SK-N-SH (cell line): ENCODE measurements at regions not wholly inside any gene's neighbourhood (a gene's known extent, or its start where the extent isn't known, plus 50 kb on each side); places are given as distances from the start of the nearest gene placed in this dataset.

Experiments used
- CTCF ChIA-PET: fragments of 300-600, 350-600 bp; formaldehyde crosslinking; extraction: SDS; loops from one replicate; lab custom pipeline; 2021; lab: Yijun Ruan, JAX
- POLR2A ChIA-PET: fragments of 350-600 bp; sonication (Branson Sonifier 250); formaldehyde crosslinking; extraction: SDS; loops from one replicate; lab custom pipeline; 2020; ENCODE audit warnings: antibody characterized with exemption, inconsistent platforms; lab: Yijun Ruan, JAX
- DNase-seq: peaks from one replicate; pipeline ENCODE4 v3.0.0; 2012
- H2AFZ ChIP-seq: fragments of 200-600 bp; sonication (generic); 2 replicates; pipeline ENCODE4 v1.8.1; 2016; ENCODE audit warnings: antibody characterized with exemption, mild to moderate bottlenecking, low read depth
- H3F3A ChIP-seq: fragments of 200-600 bp; sonication (generic); replicated peaks from 2 replicates; pipeline ENCODE3; 2016; ENCODE audit warnings: antibody characterized with exemption, mild to moderate bottlenecking; ENCODE audit not compliant: insufficient read depth
- H3K27ac ChIP-seq, 2 experiments: fragments of 200-500 bp in 1 of 2; fragments of 200-600 bp in 1 of 2; sonication (Bioruptor generic) in 1 of 2; sonication (generic), shearing (Covaris generic) in 1 of 2; 2 replicates each; pipeline versions ENCODE4 v1.5.1 to v1.6.1; 2014 to 2016; ENCODE audit warnings: low read depth in 2 of 2, inconsistent platforms in 1 of 2, low read length in 1 of 2, mild to moderate bottlenecking in 1 of 2, mixed read lengths in 1 of 2
- H3K27me3 ChIP-seq: fragments of 200-600 bp; sonication (generic), shearing (Covaris generic); 2 replicates; pipeline ENCODE4 v1.6.1; 2016; ENCODE audit warnings: mixed run types; ENCODE audit not compliant: insufficient read depth
- H3K36me3 ChIP-seq, 2 experiments: fragments of 200-500 bp in 1 of 2; fragments of 200-600 bp in 1 of 2; sonication (Bioruptor generic) in 1 of 2; sonication (generic) in 1 of 2; replicated peaks in 1 of 2; 2 replicates each; pipeline versions ENCODE3 to v1.5.1; 2014 to 2016; ENCODE audit warnings: low read length in 1 of 2, mild to moderate bottlenecking in 1 of 2; ENCODE audit not compliant: insufficient read depth in 2 of 2, control insufficient read depth in 1 of 2
- H3K4me1 ChIP-seq, 2 experiments: fragments of 200-500 bp in 1 of 2; fragments of 200-600 bp in 1 of 2; sonication (Bioruptor generic) in 1 of 2; sonication (generic), shearing (Covaris generic) in 1 of 2; 2 replicates each; pipeline versions ENCODE4 v1.5.1 to v1.6.1; 2014 to 2016; ENCODE audit warnings: low read depth in 1 of 2, low read length in 1 of 2, mixed run types in 1 of 2; ENCODE audit not compliant: insufficient read depth in 2 of 2, control insufficient read depth in 1 of 2
- H3K4me2 ChIP-seq: fragments of 200-600 bp; sonication (generic), shearing (Covaris generic); 2 replicates; pipeline ENCODE4 v1.6.1; 2017; ENCODE audit warnings: mixed run types
- H3K4me3 ChIP-seq, 2 experiments: fragments of 200-500 bp in 1 of 2; fragments of 200-600 bp in 1 of 2; sonication (Bioruptor generic) in 1 of 2; sonication (generic), shearing (Covaris generic) in 1 of 2; 2 replicates each; pipeline versions ENCODE4 v1.5.1 to v1.8.1; 2014 to 2016; ENCODE audit warnings: low read depth in 2 of 2, inconsistent platforms in 1 of 2, low read length in 1 of 2, mild to moderate bottlenecking in 1 of 2, mixed read lengths in 1 of 2, moderate library complexity in 1 of 2
- H3K79me2 ChIP-seq: fragments of 200-600 bp; sonication (generic); 2 replicates; pipeline ENCODE4 v1.8.1; 2017; ENCODE audit warnings: mild to moderate bottlenecking; ENCODE audit not compliant: insufficient read depth
- H3K9ac ChIP-seq: fragments of 200-600 bp; sonication (generic); 2 replicates; pipeline ENCODE4 v1.6.1; 2017; ENCODE audit warnings: mixed run types
- H3K9me2 ChIP-seq: fragments of 200-600 bp; sonication (generic); 2 replicates; pipeline ENCODE4 v1.6.1; 2017; ENCODE audit warnings: mixed run types
- H3K9me3 ChIP-seq: fragments of 200-600 bp; sonication (generic); 2 replicates; pipeline ENCODE4 v1.6.1; 2017; ENCODE audit warnings: mixed run types, mild to moderate bottlenecking, moderate library complexity
- H4K20me1 ChIP-seq: fragments of 200-600 bp; sonication (generic); 2 replicates; pipeline ENCODE4 v1.6.1; 2017; ENCODE audit warnings: mild to moderate bottlenecking, mixed run types; ENCODE audit not compliant: insufficient read depth
- ELF1 ChIP-seq: IDR thresholded peaks from 2 replicates; pipeline ENCODE4 v1.4.0; 2012
- EP300 ChIP-seq, 2 experiments: IDR thresholded peaks; 2 replicates each; pipeline versions ENCODE4 v1.4.0 to v1.6.1; 2012; ENCODE audit warnings: borderline replicate concordance in 1 of 2, low read depth in 1 of 2, low read length in 1 of 2
- FOXJ3 ChIP-seq: sonication (generic); formaldehyde crosslinking; IDR thresholded peaks from 2 replicates; pipeline ENCODE4 v1.5.1; 2020; ENCODE audit warnings: mild to moderate bottlenecking, missing genetic modification reagents
- FOXM1 ChIP-seq: IDR thresholded peaks from 2 replicates; pipeline ENCODE4 v1.4.0; 2012; ENCODE audit warnings: low read depth, mild to moderate bottlenecking
- GABPA ChIP-seq: IDR thresholded peaks from 2 replicates; pipeline ENCODE4 v1.4.0; 2012; ENCODE audit warnings: low read depth, mild to moderate bottlenecking
- GATA2 ChIP-seq: sonication (generic); formaldehyde crosslinking; IDR thresholded peaks from 2 replicates; pipeline ENCODE4 v1.5.0; 2020; ENCODE audit warnings: mild to moderate bottlenecking, missing genetic modification reagents
- MEF2A ChIP-seq: IDR thresholded peaks from 2 replicates; pipeline ENCODE4 v1.4.0; 2012; ENCODE audit warnings: low read depth, borderline replicate concordance
- MXI1 ChIP-seq: IDR thresholded peaks from 2 replicates; pipeline ENCODE4 v1.6.1; 2012; ENCODE audit warnings: mild to moderate bottlenecking, low read depth, low read length, improper control_type of control experiment
- NFIC ChIP-seq: IDR thresholded peaks from 2 replicates; pipeline ENCODE4 v1.4.0; 2012; ENCODE audit warnings: borderline replicate concordance
- NRF1 ChIP-seq: IDR thresholded peaks from 2 replicates; pipeline ENCODE4 v1.6.1; 2012; ENCODE audit warnings: low read depth, mild to moderate bottlenecking, low read length
- POLR2AphosphoS5 ChIP-seq: IDR thresholded peaks from 2 replicates; pipeline ENCODE4 v1.6.1; 2012; ENCODE audit warnings: low read depth, low read length
- RFX5 ChIP-seq: IDR thresholded peaks from 2 replicates; pipeline ENCODE4 v1.6.1; 2012; ENCODE audit warnings: mild to moderate bottlenecking, improper control_type of control experiment, low read length
- SIN3A ChIP-seq: IDR thresholded peaks from 2 replicates; pipeline ENCODE4 v1.6.1; 2012; ENCODE audit warnings: low read depth, mild to moderate bottlenecking, low read length, moderate library complexity, borderline replicate concordance
- TAF1 ChIP-seq: IDR thresholded peaks from 2 replicates; pipeline ENCODE4 v1.6.1; 2012; ENCODE audit warnings: low read depth, mild to moderate bottlenecking, low read length, moderate library complexity, borderline replicate concordance
- TEAD4 ChIP-seq: IDR thresholded peaks from 2 replicates; pipeline ENCODE4 v1.4.0; 2012; ENCODE audit warnings: mild to moderate bottlenecking, borderline replicate concordance; ENCODE audit not compliant: insufficient read depth
- YY1 ChIP-seq: IDR thresholded peaks from 2 replicates; pipeline ENCODE4 v1.4.0; 2012; ENCODE audit warnings: low read depth, mild to moderate bottlenecking
- WGBS: methylation state at CpG from one replicate; pipeline ENCODE4 v1.1.6; 2017; ENCODE audit warnings: low lambda C conversion rate; 5-methylcytosine and 5-hydroxymethylcytosine counted together
- TF ChIP-seq, protein P1 (sequence below): IDR thresholded peaks from 2 replicates; pipeline ENCODE4 v1.4.0; 2012; ENCODE audit warnings: low read depth, borderline replicate concordance
- TF ChIP-seq, protein P2 (sequence below): IDR thresholded peaks from 2 replicates; pipeline ENCODE4 v1.4.0; 2012; ENCODE audit warnings: low read depth
- TF ChIP-seq, protein P3 (sequence below): IDR thresholded peaks from 2 replicates; pipeline ENCODE4 v1.4.0; 2012; ENCODE audit warnings: low read depth, borderline replicate concordance
- TF ChIP-seq, protein P4 (sequence below): IDR thresholded peaks from 2 replicates; pipeline ENCODE4; 2012
- TF ChIP-seq, protein P5 (sequence below): fragments of 150-350 bp; IDR thresholded peaks from 2 replicates; pipeline ENCODE4 v1.6.1; 2017; ENCODE audit warnings: antibody characterized with exemption, low read length, low read depth, borderline replicate concordance

DNA sequence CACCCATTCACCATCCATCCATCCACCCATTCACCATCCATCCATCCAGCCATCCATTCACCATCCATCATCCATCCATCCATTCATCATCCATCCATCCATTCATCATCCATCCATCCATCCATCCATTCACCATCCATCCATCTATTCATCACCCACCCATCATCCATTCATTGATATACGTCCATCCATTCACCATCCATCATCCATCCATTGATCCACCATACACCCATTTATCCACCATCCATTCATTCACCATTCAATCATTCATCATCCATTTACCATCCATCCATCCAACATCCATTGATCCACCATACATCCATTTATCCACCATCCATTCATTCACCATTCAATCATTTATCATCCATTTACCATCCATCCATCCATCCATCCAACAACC, 111.7 kb downstream of the ABCC12 start:
- no peak overlapping the region for H2AFZ ChIP-seq
- DNase-seq, result no peak
- POLR2A ChIA-PET, result no interaction called here
- H3K9me3 ChIP-seq, result no peaks in the 10 kb centered on the region
- CTCF ChIA-PET, result no interaction called here
- no peaks in the 10 kb centered on the region for H3F3A ChIP-seq
- 19% methylated on average over 1 of the region's 1 CpG for WGBS
- H4K20me1 ChIP-seq, result no peaks in the 10 kb centered on the region
- H3K27me3 ChIP-seq, result peaks cover 5% of the 10 kb centered on the region; the same call in 1 of the 2 replicates
- no peaks in the 10 kb centered on the region for H3K79me2 ChIP-seq
- H3K4me3 ChIP-seq, result no peak overlapping the region
- TF ChIP-seq TEAD4 (no peak), FOXJ3 (no peak), MEF2A (no peak), EP300 (IDR thresholded peaks at IDR 0.05; ENCODE audit: borderline replicate concordance in 1 of 2, low read depth in 1 of 2, low read length in 1 of 2) (no peak), SIN3A (no peak), RFX5 (no peak), GATA2 (CRISPR knock-in tag) (no peak), ELF1 (no peak), FOXM1 (no peak), MXI1 (no peak), NRF1 (no peak), NFIC (no peak), GABPA (no peak)
- TF ChIP-seq, protein P1, sequence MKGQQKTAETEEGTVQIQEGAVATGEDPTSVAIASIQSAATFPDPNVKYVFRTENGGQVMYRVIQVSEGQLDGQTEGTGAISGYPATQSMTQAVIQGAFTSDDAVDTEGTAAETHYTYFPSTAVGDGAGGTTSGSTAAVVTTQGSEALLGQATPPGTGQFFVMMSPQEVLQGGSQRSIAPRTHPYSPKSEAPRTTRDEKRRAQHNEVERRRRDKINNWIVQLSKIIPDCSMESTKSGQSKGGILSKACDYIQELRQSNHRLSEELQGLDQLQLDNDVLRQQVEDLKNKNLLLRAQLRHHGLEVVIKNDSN, result no peak
- TF ChIP-seq, protein P2, sequence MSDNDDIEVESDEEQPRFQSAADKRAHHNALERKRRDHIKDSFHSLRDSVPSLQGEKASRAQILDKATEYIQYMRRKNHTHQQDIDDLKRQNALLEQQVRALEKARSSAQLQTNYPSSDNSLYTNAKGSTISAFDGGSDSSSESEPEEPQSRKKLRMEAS, result no peak
- TF ChIP-seq, protein P3, sequence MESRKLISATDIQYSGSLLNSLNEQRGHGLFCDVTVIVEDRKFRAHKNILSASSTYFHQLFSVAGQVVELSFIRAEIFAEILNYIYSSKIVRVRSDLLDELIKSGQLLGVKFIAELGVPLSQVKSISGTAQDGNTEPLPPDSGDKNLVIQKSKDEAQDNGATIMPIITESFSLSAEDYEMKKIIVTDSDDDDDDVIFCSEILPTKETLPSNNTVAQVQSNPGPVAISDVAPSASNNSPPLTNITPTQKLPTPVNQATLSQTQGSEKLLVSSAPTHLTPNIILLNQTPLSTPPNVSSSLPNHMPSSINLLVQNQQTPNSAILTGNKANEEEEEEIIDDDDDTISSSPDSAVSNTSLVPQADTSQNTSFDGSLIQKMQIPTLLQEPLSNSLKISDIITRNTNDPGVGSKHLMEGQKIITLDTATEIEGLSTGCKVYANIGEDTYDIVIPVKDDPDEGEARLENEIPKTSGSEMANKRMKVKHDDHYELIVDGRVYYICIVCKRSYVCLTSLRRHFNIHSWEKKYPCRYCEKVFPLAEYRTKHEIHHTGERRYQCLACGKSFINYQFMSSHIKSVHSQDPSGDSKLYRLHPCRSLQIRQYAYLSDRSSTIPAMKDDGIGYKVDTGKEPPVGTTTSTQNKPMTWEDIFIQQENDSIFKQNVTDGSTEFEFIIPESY, result no peak
- H3K27ac ChIP-seq, result no peak overlapping the region
- no peak overlapping the region for H3K9ac ChIP-seq
- H3K9me2 ChIP-seq, result no peaks in the 10 kb centered on the region
- no peaks in the 10 kb centered on the region for H3K36me3 ChIP-seq
- H3K4me1 ChIP-seq, result no peaks in the 10 kb centered on the region
- no peak overlapping the region for H3K4me2 ChIP-seq

DNA sequence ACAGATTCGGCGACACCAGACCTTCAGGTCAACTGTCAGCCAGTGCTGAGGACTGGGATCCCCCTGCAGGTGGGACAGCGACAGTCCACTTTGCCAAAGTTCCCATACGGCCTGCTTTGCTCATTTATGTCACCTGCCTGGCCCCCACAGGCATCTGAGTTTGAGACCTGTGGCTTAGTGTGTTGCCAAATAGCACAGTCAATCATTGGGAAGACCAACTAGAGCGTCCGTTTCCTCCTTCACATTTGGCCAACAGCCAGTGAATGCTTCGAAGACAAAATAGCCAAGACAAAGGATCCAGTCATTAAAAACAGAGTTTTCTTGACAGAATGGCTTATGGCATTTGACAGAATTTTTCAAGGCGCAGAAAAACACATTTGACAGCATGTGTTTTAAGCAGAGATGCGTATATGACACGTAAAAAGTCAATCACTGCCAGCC, 113.8 kb downstream of the ABCC12 start:
- 68% methylated on average over 10 of the region's 10 CpGs for WGBS
- no peaks in the 10 kb centered on the region for H3F3A ChIP-seq
- no peak overlapping the region for H3K4me3 ChIP-seq
- no peaks in the 10 kb centered on the region for H3K4me1 ChIP-seq
- H3K36me3 ChIP-seq, result no peaks in the 10 kb centered on the region
- no peak overlapping the region for H3K4me2 ChIP-seq
- H3K9ac ChIP-seq, result no peak overlapping the region
- peaks cover under 1% of the 10 kb centered on the region; the same call in 1 of the 2 replicates for H3K27me3 ChIP-seq
- no peaks in the 10 kb centered on the region for H3K9me2 ChIP-seq
- CTCF ChIA-PET, result interaction anchor here (1.2 to 1.5 kb wide), 2 partner anchors 13 kb away, joined by 4 to 8 read pairs; no protein-coding TSS in a partner anchor
- DNase-seq, result no peak
- TF ChIP-seq, protein P4, sequence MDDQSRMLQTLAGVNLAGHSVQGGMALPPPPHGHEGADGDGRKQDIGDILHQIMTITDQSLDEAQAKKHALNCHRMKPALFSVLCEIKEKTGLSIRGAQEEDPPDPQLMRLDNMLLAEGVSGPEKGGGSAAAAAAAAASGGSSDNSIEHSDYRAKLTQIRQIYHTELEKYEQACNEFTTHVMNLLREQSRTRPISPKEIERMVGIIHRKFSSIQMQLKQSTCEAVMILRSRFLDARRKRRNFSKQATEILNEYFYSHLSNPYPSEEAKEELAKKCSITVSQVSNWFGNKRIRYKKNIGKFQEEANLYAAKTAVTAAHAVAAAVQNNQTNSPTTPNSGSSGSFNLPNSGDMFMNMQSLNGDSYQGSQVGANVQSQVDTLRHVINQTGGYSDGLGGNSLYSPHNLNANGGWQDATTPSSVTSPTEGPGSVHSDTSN, result no peak
- TF ChIP-seq SIN3A (no peak), TAF1 (no peak), FOXJ3 (no peak), EP300 (IDR thresholded peaks at IDR 0.05; ENCODE audit: borderline replicate concordance in 1 of 2, low read depth in 1 of 2, low read length in 1 of 2) (no peak), ELF1 (no peak), POLR2AphosphoS5 (no peak), YY1 (no peak)
- TF ChIP-seq, protein P5, sequence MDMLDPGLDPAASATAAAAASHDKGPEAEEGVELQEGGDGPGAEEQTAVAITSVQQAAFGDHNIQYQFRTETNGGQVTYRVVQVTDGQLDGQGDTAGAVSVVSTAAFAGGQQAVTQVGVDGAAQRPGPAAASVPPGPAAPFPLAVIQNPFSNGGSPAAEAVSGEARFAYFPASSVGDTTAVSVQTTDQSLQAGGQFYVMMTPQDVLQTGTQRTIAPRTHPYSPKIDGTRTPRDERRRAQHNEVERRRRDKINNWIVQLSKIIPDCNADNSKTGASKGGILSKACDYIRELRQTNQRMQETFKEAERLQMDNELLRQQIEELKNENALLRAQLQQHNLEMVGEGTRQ, result no peak
- no peaks in the 10 kb centered on the region for H3K9me3 ChIP-seq
- H2AFZ ChIP-seq, result no peak overlapping the region
- no peaks in the 10 kb centered on the region for H3K79me2 ChIP-seq
- no peaks in the 10 kb centered on the region for H4K20me1 ChIP-seq
- no peak overlapping the region for H3K27ac ChIP-seq
- POLR2A ChIA-PET, result no interaction called here
